Smooth muscle cell (in vitro differentiated cells): ENCODE measurements at regions not wholly inside any gene's neighbourhood (a gene's known extent, or its start where the extent isn't known, plus 50 kb on each side); places are given as distances from the start of the nearest gene placed in this dataset.
A peak's percentile ranks its signal among the peaks of the same experiment; 100 is the strongest.

Experiments
- DNase-seq: peaks from one replicate; lab custom pipeline; 2025; ENCODE audit not compliant: unreplicated experiment; lab: John Stamatoyannopoulos, UW
- H2AFZ ChIP-seq: fragments of 200-600 bp; sonication (generic); 2 replicates; pipeline ENCODE4 v1.6.0; 2016; ENCODE audit warnings: antibody characterized with exemption, low read depth, mild to moderate bottlenecking
- H3F3A ChIP-seq: fragments of 200-600 bp; sonication (generic); 2 replicates; pipeline ENCODE4 v1.6.0; 2017; ENCODE audit warnings: antibody characterized with exemption, low read depth
- H3K27ac ChIP-seq: fragments of 200-600 bp; sonication (generic); 2 replicates; pipeline ENCODE4 v1.5.1; 2016; ENCODE audit warnings: low read depth, mild to moderate bottlenecking
- H3K27me3 ChIP-seq: fragments of 200-600 bp; sonication (generic); 2 replicates; pipeline ENCODE4 v1.6.1; 2016; ENCODE audit warnings: low read depth, mild to moderate bottlenecking
- H3K36me3 ChIP-seq: fragments of 200-600 bp; sonication (generic); 2 replicates; pipeline ENCODE4 v1.5.1; 2016; ENCODE audit warnings: low read depth
- H3K4me1 ChIP-seq: fragments of 200-600 bp; sonication (generic); 2 replicates; pipeline ENCODE4 v1.5.1; 2016; ENCODE audit warnings: low read depth
- H3K4me2 ChIP-seq: fragments of 200-600 bp; sonication (generic); 2 replicates; pipeline ENCODE4 v1.6.0; 2016; ENCODE audit warnings: mild to moderate bottlenecking
- H3K4me3 ChIP-seq: fragments of 200-600 bp; sonication (generic); 2 replicates; pipeline ENCODE4 v1.5.1; 2016; ENCODE audit warnings: mild to moderate bottlenecking
- H3K79me2 ChIP-seq: fragments of 200-600 bp; sonication (generic); 2 replicates; pipeline ENCODE4 v1.6.0; 2016; ENCODE audit warnings: low read depth, mild to moderate bottlenecking
- H3K9ac ChIP-seq: fragments of 200-600 bp; sonication (generic); 2 replicates; pipeline ENCODE4 v1.6.0; 2016; ENCODE audit warnings: low read depth
- H3K9me3 ChIP-seq: fragments of 200-600 bp; sonication (generic); replicated peaks from 2 replicates; pipeline ENCODE4 v1.5.1; 2016; ENCODE audit warnings: low read depth
- H4K20me1 ChIP-seq: fragments of 200-600 bp; sonication (generic); 2 replicates; pipeline ENCODE4 v1.6.0; 2016; ENCODE audit warnings: low read depth
- CTCF ChIP-seq: fragments of 200-600 bp; sonication (generic); IDR thresholded peaks from 2 replicates; pipeline ENCODE4 v1.5.1; 2017; ENCODE audit warnings: borderline replicate concordance, mild to moderate bottlenecking, antibody characterized with exemption; ENCODE audit not compliant: insufficient read depth, poor library complexity, severe bottlenecking
- WGBS: methylation state at CpG from one replicate; pipeline ENCODE4 v1.1.7; 2016; ENCODE audit warnings: low lambda C conversion rate; 5-methylcytosine and 5-hydroxymethylcytosine counted together

DNA sequence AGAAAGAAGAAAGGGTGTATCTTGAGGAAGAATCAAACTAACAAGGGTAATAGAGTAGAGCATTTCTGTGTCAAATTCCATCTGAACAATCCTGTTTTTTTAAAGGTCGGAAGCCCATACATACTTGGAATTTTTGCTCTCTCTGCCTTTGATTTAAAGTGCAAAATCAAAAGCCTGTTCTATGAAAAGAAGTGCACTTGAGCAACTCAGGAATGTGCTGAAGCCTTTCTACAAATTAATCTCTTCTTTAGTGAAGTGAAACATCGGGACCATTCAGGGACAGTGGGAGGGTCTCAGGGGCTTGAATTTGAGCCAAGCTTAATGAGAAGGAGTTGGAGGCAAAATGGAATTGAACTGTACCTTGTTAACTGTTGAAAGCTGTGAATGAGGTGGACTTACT lies 1008.5 kb upstream of the LCORL start:
- 33% methylated on average over 2 of the region's 2 CpGs for WGBS
- no peak for TF ChIP-seq CTCF
- peaks cover 7% of the 10 kb centered on the region for H3K4me1 ChIP-seq
- H3K4me2 ChIP-seq, result peak overlapping the region; percentile 36
- no peaks in the 10 kb centered on the region for H3F3A ChIP-seq
- H3K27ac ChIP-seq, result no peak overlapping the region
- H2AFZ ChIP-seq, result no peak overlapping the region
- H3K4me3 ChIP-seq, result no peak overlapping the region
- DNase-seq, result no peak
- H3K36me3 ChIP-seq, result no peaks in the 10 kb centered on the region
- H3K9me3 ChIP-seq, result no peaks in the 10 kb centered on the region
- H4K20me1 ChIP-seq, result no peaks in the 10 kb centered on the region
- no peak overlapping the region for H3K9ac ChIP-seq
- no peaks in the 10 kb centered on the region for H3K79me2 ChIP-seq
- no peaks in the 10 kb centered on the region for H3K27me3 ChIP-seq

DNA sequence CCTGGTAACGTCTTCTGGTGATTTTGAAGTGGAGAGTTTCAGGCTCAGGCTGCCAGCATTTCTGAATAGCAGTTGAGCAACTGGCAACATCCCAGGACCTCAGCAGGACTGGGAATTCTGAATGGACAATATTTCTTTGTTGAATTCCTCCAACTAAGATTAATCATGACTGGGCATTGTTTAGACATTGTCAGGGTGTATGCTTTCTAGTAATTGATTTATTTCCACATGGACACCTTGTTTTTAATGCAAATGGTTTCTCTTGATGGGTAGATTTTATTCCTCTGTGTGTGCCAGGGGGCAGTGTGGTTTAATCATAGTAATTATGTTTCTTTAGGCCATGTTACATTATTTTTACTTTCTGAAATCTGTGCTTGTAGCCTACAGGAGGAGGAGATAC lies 1004.7 kb upstream of the LCORL start:
- WGBS, result 78% methylated on average over 1 of the region's 1 CpG
- no peak for TF ChIP-seq CTCF
- no peak overlapping the region for H3K9ac ChIP-seq
- H3K4me2 ChIP-seq, result no peak overlapping the region
- no peak for DNase-seq
- H3K9me3 ChIP-seq, result no peaks in the 10 kb centered on the region
- no peak overlapping the region for H3K4me3 ChIP-seq
- no peaks in the 10 kb centered on the region for H3F3A ChIP-seq
- no peaks in the 10 kb centered on the region for H3K79me2 ChIP-seq
- H4K20me1 ChIP-seq, result no peaks in the 10 kb centered on the region
- no peak overlapping the region for H2AFZ ChIP-seq
- no peaks in the 10 kb centered on the region for H3K27me3 ChIP-seq
- H3K36me3 ChIP-seq, result no peaks in the 10 kb centered on the region
- no peak overlapping the region for H3K27ac ChIP-seq
- H3K4me1 ChIP-seq, result peaks cover 7% of the 10 kb centered on the region

- H4K20me1 ChIP-seq, result no peaks in the 10 kb centered on the region
- TF ChIP-seq CTCF, result no peak
- no peaks in the 10 kb centered on the region for H3K79me2 ChIP-seq
- no peak overlapping the region for H3K4me2 ChIP-seq
- H3K27me3 ChIP-seq, result no peaks in the 10 kb centered on the region
- no peak overlapping the region for H2AFZ ChIP-seq
- no peaks in the 10 kb centered on the region for H3K36me3 ChIP-seq
- H3K27ac ChIP-seq, result no peak overlapping the region
- WGBS, result 79% methylated on average over 2 of the region's 2 CpGs
- no peak overlapping the region for H3K9ac ChIP-seq
- no peaks in the 10 kb centered on the region for H3K9me3 ChIP-seq
- DNase-seq, result no peak
- no peaks in the 10 kb centered on the region for H3F3A ChIP-seq
- H3K4me3 ChIP-seq, result no peak overlapping the region
- H3K4me1 ChIP-seq, result peaks cover 3% of the 10 kb centered on the region
These were observed 1003.5 kb upstream of the LCORL start for GRCh38 chr4:19025031-19025430.

DNA sequence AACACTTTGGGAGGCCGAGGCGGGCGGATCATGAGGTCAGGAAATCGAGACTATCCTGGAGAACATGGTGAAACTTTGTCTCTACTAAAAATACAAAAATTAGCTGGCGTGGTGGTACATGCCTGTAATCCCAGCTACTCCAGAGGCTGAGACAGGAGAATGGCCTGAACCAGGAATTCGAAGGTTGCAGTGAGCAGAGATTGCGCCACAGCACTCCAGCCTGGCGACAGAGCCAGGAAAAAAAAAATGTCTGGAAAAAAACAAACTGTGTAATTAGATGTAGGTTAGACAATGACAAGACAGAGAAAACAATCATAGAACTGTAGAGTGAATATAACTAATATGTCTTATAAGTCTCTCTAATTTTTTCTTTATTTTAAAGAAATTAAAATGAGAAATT lies 1002.5 kb upstream of the LCORL start:
- 86% methylated on average over 8 of the region's 8 CpGs for WGBS
- Histone ChIP-seq H3K9me3 (no peaks in the 10 kb centered on the region), H3K79me2 (no peaks in the 10 kb centered on the region), H3K4me2 (no peak overlapping the region), H3K27me3 (no peaks in the 10 kb centered on the region), H3F3A (no peaks in the 10 kb centered on the region), H4K20me1 (no peaks in the 10 kb centered on the region), H2AFZ (no peak overlapping the region), H3K4me3 (no peak overlapping the region), H3K9ac (no peak overlapping the region), H3K4me1 (no peaks in the 10 kb centered on the region), H3K36me3 (no peaks in the 10 kb centered on the region), H3K27ac (no peak overlapping the region)
- no peak for TF ChIP-seq CTCF
- DNase-seq, result no peak
